ENCODE measurements at regions not wholly inside any gene's neighbourhood (a gene's known extent, or its start where the extent isn't known, plus 50 kb on each side); places are given as distances from the start of the nearest gene placed in this dataset.

- POLR2A ChIA-PET = no interaction called here
- no peak for DNase-seq (ENCODE audit: extremely low spot score)
- CTCF ChIA-PET = no interaction called here
- TF ChIP-seq SUZ12 (IDR thresholded peaks at IDR 0.05) (no peak), NFRKB (IDR thresholded peaks at IDR 0.05) (no peak), SP1 (IDR thresholded peaks at IDR 0.05) (no peak), PKNOX1 (IDR thresholded peaks at IDR 0.05) (no peak), TARDBP (IDR thresholded peaks at IDR 0.05) (no peak), FOXA1 (IDR thresholded peaks at IDR 0.05) (no peak), HDGF (IDR thresholded peaks at IDR 0.05; ENCODE audit: borderline replicate concordance) (no peak), ELF4 (IDR thresholded peaks at IDR 0.05) (no peak), FOXM1 (IDR thresholded peaks at IDR 0.05; ENCODE audit: borderline replicate concordance) (no peak), L3MBTL2 (conservative IDR thresholded peaks at IDR 0.05) (no peak), ARNT (IDR thresholded peaks at IDR 0.05) (no peak), FOXK2 (IDR thresholded peaks at IDR 0.05) (no peak), CTBP1 (IDR thresholded peaks at IDR 0.05; ENCODE audit: borderline replicate concordance) (no peak), LEF1 (IDR thresholded peaks at IDR 0.05; ENCODE audit: borderline replicate concordance) (no peak), BHLHE40 (IDR thresholded peaks at IDR 0.05; ENCODE audit: borderline replicate concordance) (no peak), ZNF384 (IDR thresholded peaks at IDR 0.05) (no peak)
These were observed 1375.1 kb upstream of the TENM4 start for GRCh38 chr11:80815752-80816453.

GRCh38 chr11:80814813-80815212 lies 1374.0 kb upstream of the TENM4 start:
- TF ChIP-seq L3MBTL2 (conservative IDR thresholded peaks at IDR 0.05) (no peak), BHLHE40 (IDR thresholded peaks at IDR 0.05; ENCODE audit: borderline replicate concordance) (no peak), LEF1 (IDR thresholded peaks at IDR 0.05; ENCODE audit: borderline replicate concordance) (no peak)
- DNase-seq (ENCODE audit: extremely low spot score) = no peak
- CTCF ChIA-PET = no interaction called here
- POLR2A ChIA-PET = no interaction called here

GRCh38 chr11:80810695-80811094 lies 1369.9 kb upstream of the TENM4 start:
- ChIA-PET CTCF (no interaction called here), POLR2A (no interaction called here)
- DNase-seq (ENCODE audit: extremely low spot score) = no peak
- TF ChIP-seq PKNOX1 (IDR thresholded peaks at IDR 0.05) (no peak), ARNT (IDR thresholded peaks at IDR 0.05) (no peak), FOXM1 (IDR thresholded peaks at IDR 0.05; ENCODE audit: borderline replicate concordance) (no peak), FOXA1 (IDR thresholded peaks at IDR 0.05) (no peak), BHLHE40 (IDR thresholded peaks at IDR 0.05; ENCODE audit: borderline replicate concordance) (no peak), HDGF (IDR thresholded peaks at IDR 0.05; ENCODE audit: borderline replicate concordance) (no peak)

GRCh38 chr11:80798174-80798573 lies 1357.3 kb upstream of the TENM4 start:
- no peak for TF ChIP-seq ELF4 (IDR thresholded peaks at IDR 0.05)
- TF ChIP-seq L3MBTL2 (conservative IDR thresholded peaks at IDR 0.05) = no peak
- TF ChIP-seq TARDBP (IDR thresholded peaks at IDR 0.05) = no peak
- no peak for TF ChIP-seq FOXM1 (IDR thresholded peaks at IDR 0.05; ENCODE audit: borderline replicate concordance)
- TF ChIP-seq ARNT (IDR thresholded peaks at IDR 0.05) = no peak
- TF ChIP-seq FOXA1 (IDR thresholded peaks at IDR 0.05) = no peak
- no peak for TF ChIP-seq PKNOX1 (IDR thresholded peaks at IDR 0.05)
- no peak for TF ChIP-seq SP1 (IDR thresholded peaks at IDR 0.05)
- TF ChIP-seq SUZ12 (IDR thresholded peaks at IDR 0.05) = no peak
- no peak for TF ChIP-seq CTBP1 (IDR thresholded peaks at IDR 0.05; ENCODE audit: borderline replicate concordance)
- no peak for TF ChIP-seq NFRKB (IDR thresholded peaks at IDR 0.05)
- TF ChIP-seq ZNF384 (IDR thresholded peaks at IDR 0.05) = no peak
- TF ChIP-seq HDGF (IDR thresholded peaks at IDR 0.05; ENCODE audit: borderline replicate concordance) = no peak
- no peak for TF ChIP-seq FOXK2 (IDR thresholded peaks at IDR 0.05)
- no peak for TF ChIP-seq LEF1 (IDR thresholded peaks at IDR 0.05; ENCODE audit: borderline replicate concordance)
- no peak for TF ChIP-seq BHLHE40 (IDR thresholded peaks at IDR 0.05; ENCODE audit: borderline replicate concordance)
- no peak for DNase-seq (ENCODE audit: extremely low spot score)
- ChIA-PET POLR2A (no interaction called here), CTCF (no interaction called here)

- ChIA-PET CTCF (no interaction called here), POLR2A (no interaction called here)
- TF ChIP-seq FOXA1 (IDR thresholded peaks at IDR 0.05) (no peak), LEF1 (IDR thresholded peaks at IDR 0.05; ENCODE audit: borderline replicate concordance) (no peak), ARNT (IDR thresholded peaks at IDR 0.05) (no peak), SP1 (IDR thresholded peaks at IDR 0.05) (no peak), TARDBP (IDR thresholded peaks at IDR 0.05) (no peak), PKNOX1 (IDR thresholded peaks at IDR 0.05) (no peak), HDGF (IDR thresholded peaks at IDR 0.05; ENCODE audit: borderline replicate concordance) (no peak)
- DNase-seq (ENCODE audit: extremely low spot score) = no peak
These were observed 1342.7 kb upstream of the TENM4 start for GRCh38 chr11:80783561-80783960.
